Testis (tissue), 2 donors: ENCODE measurements at regions not wholly inside any gene's neighbourhood (a gene's known extent, or its start where the extent isn't known, plus 50 kb on each side); places are given as distances from the start of the nearest gene placed in this dataset.

Source experiments
- CTCF ChIP-seq, 3 experiments: fragments of 450-650 bp in 2 of 3; fragments of 200-600 bp in 1 of 3; sonication (generic) in 1 of 3; IDR thresholded peaks; one replicate each; pipeline ENCODE4 v1.5.1; 2016 to 2019; ENCODE audit warnings: antibody characterized with exemption in 3 of 3, mild to moderate bottlenecking in 2 of 3, moderate library complexity in 1 of 3
- POLR2A ChIP-seq: fragments of 450-650 bp; IDR thresholded peaks from one replicate; pipeline ENCODE4 v1.6.1; 2017; ENCODE audit warnings: antibody characterized with exemption, mild to moderate bottlenecking, moderate library complexity

- no peak for TF ChIP-seq CTCF (IDR thresholded peaks at IDR 0.05)
- TF ChIP-seq POLR2A: no peak
Measured at GRCh38 chr6:92026878-92027277, 1392.5 kb downstream of the EPHA7 start.
